GM21825 (cell line): ENCODE measurements at regions not wholly inside any gene's neighbourhood (a gene's known extent, or its start where the extent isn't known, plus 50 kb on each side); places are given as distances from the start of the nearest gene placed in this dataset.
A peak's percentile ranks its signal among the peaks of the same experiment; 100 is the strongest.

Experiments used
- ATAC-seq: cut with Tn5 transposase; IDR thresholded peaks from one replicate; pipeline ENCODE4 v1.9.1; 2021; ENCODE audit warnings: mild to moderate bottlenecking, moderate library complexity; ENCODE audit not compliant: unreplicated experiment

DNA sequence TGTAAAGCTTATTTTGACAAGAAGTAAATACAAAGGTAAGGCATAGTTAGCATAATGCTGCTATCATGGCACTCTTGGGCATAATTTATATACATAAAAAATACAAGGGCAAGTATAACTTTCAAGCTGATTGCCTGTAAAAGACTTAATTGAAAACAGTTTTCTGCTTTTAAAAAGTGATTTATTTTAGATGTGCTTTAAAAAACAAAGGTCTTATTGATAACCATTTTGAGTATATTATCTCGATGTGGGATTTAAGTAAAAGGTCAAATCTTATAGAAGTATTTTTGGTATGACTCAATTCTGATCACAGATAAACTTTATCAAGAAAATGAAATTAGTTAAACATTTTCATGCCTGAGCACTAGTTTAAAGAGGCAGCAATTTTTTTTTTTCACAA lies 175.8 kb downstream of the KCNRG start:
- ATAC-seq, result no peak

DNA sequence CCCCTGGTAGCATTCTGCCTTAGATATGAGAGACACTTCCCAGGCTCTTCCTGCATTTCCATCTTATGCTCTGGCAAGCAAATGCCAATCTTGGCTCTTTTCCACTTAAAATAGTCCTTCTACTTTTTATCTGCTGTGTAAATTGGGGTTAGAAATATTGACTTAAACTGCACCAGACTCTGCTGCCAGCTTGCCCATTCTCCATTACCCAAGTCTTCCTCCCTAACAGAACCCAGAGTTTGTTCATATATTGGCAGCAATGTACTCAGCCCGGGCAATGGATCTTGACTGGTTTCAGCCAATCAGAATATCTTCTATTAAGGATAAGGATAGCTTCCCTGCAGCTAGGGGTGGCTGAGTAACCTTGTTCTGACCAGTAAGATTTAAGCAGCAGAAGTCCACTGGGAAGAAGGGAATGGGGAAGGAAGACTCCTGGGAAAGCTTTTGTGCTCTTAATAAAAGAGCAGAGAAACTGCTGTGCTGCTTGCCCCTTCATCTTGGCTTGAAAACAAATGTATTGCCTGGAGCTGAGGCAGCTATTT lies 177.1 kb downstream of the KCNRG start:
- no peak for ATAC-seq

DNA sequence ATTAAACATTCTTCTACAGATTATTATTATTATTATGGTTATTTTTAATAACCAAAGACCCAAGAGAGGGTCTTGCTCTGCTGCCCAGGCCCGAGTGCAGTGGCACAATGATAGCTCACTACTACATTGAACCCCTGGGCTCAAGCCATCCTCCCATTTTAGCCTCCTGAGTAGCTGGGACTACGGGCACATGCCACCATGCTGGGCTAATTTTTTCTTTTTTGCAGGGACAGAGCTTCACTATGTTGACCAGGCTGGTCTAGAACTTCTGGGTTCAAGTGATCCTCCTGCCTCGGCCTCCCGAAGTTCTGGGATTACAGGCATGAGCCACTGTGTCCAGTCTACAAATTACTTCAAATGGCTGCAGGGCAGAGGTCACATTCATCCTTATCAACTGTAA lies 179.8 kb downstream of the KCNRG start:
- ATAC-seq, result no peak

DNA sequence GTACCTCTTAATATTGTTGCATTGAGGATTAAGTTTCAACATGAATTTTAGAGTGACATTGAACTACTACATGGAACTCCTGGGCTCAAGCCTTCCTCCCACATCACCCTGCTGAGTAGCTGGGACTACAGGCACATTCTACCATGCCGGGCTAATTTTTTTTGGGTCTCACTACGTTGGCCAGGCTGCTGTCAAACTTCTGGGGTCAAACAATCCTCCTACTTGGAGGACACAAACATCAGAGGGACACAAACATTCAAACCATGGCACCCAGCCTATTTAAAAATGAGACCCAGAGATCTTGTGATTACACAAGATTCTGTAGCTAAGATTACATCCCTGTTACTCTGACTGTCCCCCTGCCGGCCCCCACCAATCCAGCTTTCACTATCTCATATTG lies 180.9 kb downstream of the KCNRG start:
- ATAC-seq, result no peak

DNA sequence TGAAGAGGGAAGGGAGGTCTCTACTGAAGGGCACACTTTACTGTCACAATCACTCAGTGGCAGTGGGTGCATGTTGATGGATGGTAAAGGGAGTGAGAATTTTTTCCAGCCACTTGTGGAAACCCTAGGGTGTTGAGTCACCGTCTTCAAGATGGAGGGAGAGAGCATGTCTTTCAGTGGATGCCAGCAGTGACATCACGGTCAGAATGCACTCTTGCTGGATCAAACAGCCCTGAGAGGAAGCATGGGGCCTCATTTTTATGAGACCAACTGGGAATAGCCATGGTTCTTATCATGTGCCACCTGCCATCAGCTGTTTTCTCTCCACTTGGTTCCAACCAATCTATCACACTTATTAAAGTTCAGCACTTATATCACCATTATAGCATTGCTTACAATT lies 182.5 kb downstream of the KCNRG start:
- no peak for ATAC-seq

DNA sequence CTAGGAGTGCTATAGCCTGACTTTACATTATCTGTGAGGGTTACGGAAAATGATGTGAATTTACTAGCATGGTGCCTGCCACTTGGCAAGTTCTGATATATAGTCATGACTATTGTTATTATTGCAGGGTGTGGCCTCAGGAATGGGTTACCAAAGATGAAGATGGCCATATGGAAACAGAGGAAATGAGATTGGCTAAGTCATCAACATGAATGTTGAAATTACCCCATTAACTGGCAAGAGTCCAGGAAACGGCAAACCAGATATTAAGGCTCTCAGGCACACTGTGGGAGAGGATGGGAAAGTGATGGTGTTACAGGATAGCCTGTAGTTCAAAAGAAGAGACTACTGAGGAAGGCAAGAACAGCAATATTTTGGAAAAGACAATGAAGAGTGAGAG lies 183.3 kb downstream of the KCNRG start:
- ATAC-seq, result no peak

DNA sequence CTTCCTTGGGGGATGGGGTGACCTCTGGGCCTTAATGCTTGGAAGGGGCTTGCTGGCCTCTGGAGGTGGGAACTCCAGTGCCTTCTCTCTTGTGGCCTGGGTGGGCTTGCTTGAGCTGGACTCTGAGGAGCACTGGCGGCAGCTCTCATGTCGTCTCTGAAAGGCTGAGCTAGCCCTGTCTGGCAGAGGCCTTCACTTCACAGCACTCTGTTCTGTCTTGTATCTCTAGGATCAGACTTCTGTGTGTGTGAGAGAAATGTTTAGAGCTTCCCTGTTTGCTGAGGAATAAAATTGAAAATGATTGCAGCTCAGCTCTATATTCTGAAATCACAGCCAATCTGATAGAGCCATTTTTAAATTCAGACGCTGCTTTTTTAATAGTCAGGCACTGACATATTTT lies 185.3 kb downstream of the KCNRG start:
- ATAC-seq, result no peak

DNA sequence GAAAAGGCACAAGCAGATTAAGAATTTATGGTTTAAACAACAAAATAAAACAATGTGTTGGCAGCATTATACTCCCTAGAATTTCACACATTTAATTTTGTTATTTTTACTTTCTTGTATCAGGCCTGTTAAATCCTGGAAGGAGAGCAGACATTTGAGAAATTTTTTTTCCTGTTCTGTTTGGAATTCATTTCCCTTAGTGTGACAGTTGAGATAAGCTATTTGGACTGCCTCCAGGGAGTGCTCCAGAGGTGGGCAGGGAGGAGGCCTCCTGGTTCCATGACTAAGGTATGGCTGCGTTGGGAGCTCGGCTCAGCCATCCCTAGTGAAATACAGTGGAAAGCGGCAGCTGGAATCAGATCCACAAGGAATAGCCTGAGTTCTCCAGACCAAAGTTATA lies 185.7 kb downstream of the KCNRG start:
- no peak for ATAC-seq

DNA sequence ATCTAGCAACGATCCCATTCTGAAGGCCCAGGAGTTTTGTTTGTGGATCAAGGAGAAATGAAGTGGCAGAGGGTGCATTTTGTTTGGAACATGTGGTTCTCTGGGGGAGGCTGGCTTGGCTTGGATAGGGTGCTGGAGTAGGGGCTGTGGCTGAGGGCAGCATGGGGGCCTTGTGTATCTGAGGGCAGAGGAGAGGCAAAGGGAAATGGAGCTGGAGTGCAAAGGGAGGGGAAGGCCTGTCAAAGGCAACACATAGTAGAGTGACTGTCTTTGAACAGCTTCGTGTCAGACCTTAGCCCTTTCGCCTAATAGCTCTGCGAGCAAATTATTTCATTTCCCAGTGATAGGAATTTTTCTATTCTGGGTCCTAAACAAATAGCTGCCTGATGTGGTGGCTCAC lies 187.2 kb downstream of the KCNRG start:
- no peak for ATAC-seq

DNA sequence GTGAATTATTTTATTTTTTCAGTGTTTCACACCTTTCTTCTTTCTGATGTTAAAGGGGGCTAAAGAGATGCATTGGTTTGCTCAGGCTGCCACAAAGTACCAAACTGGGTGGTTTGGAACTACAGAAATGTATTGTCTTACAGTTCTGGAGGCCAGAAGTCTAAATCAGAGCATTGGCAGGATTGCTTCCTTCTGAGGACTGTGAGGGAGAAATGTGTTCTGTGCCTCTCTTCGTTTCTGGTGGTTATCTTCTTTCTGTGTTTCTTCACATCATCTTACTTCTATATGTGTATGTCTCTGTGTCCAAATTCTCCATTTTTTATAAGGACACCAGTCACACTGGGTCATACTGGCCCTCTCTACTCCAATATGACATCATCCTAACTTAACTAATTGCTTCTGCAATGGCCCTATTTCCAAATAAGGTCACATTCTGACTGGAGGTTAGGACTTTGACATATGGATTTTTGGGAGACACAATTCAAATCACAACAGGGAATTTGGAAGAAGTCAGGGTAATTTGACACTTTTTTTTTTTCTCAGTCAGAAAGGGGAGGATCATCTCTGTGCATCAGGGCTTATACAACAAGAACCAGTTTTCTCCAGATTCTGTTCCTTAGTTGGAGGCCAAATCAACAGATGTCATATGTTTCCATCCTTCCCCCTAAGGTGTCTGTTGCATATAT lies 188.2 kb downstream of the KCNRG start:
- no peak for ATAC-seq

DNA sequence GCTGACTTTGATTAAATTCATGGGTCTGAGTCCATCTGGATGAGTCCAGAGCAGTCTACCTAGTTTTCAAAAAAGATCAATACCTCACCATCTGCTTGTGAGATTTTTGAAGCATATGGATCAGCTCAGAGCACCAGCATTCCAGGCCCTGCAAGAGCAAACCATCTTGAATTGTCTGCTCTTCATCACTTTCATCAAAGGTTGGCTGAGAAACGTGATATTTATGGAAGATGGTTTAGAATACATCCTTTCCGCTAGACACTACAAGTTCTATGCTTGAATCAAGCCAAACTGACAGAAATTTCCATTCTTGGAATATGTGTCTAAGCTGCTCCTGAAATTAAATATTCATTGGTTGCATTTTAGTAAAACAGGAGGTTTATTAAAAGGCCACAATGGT lies 190.3 kb downstream of the KCNRG start:
- ATAC-seq, result no peak

DNA sequence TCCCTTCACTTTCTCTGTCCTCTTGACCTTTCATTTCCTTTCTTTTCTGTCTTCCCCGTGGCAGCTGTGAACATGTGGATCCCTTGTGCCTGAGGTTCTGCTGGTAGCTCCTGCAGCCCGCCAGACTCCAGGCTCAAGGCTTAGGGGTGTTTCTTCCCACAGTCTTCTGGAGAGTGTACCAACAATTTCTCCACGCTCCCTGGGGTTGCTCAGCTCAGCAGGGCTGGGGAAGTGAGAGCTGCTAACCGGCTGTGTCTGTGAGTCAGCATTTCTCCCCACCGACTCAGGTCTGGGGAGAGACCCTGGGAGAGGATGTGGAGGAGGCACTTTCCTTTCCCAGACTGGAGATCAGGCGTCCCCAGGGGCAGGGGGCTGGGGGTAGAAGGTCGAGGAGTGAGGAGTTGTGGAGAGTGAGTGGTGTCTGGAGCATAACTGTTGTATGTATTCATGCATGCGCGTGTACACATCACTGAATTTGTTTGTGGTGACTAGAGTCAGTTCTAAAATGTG lies 193.6 kb downstream of the KCNRG start:
- peak; percentile 60 for ATAC-seq

DNA sequence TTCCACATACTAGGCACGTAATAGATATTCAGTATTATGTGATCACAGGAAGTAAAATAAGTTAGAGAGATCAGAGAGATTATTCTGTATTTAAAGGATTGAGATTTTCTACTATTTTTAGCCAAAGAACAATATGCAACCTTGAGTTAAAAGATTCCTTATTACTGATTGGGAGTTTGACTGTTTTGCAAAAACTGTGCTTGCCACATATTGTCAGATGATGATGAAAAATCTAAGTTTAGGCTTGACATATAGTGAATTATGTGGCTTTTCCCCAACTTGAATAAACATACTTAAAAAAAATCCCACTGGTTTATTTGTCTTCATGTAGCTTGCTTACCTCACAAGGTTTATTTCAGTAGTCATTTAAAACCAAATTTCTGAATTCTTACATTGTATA lies 194.4 kb downstream of the KCNRG start:
- no peak for ATAC-seq

DNA sequence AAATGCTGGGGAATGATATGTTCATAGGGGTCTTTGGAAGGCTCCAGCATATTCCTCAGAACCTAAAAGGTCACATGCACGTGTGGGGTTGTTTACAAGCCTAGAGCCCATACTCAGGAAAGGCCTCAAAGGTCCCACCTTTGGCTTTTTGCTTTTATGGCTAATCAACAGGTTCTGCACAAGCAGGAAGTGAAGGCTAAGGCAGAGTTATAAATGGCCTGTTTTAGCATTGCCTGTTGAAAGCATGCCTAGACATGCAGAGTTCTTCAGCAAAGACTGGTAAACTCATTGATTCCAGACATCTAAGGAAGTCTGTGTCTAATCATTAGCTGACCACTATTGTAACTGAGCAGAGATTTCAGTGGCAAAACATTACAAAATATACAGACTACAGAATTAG lies 198.3 kb downstream of the KCNRG start:
- no peak for ATAC-seq

DNA sequence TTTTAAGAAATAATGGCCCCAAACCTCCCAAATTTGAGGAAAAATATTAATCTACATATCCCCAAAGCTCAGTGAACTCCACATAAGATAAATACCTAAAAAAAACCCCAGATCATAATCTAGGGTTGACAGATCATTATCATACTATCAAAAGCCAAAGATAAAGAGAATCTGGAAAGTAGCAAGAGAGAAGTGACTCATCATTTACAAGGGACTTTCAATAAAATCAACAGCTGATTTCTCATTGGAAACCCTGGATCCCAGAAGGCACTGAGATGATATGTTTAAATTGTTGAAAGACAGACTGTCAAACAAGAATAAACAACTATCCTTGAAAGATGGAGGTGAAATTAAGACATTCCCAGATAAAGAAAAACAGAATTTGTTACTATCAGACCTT lies 199.3 kb downstream of the KCNRG start:
- ATAC-seq, result no peak

DNA sequence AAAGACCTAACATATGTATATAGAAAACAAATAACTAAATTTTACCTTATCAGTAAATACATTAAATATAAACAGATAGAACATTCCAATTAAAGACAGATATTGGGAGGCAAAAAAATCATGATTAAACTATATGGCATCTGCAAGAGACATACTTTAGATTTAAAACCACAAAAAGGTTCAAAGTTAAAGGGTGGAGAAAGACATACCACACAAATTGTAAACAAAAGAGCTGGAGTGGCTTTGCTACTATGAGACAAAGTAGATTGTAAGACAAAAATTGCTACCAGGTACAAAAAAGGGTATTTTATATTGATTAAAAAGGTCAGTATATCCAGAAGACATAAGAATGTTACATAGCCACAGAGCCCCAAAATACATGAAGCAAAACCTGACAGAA lies 200.2 kb downstream of the KCNRG start:
- ATAC-seq, result no peak

DNA sequence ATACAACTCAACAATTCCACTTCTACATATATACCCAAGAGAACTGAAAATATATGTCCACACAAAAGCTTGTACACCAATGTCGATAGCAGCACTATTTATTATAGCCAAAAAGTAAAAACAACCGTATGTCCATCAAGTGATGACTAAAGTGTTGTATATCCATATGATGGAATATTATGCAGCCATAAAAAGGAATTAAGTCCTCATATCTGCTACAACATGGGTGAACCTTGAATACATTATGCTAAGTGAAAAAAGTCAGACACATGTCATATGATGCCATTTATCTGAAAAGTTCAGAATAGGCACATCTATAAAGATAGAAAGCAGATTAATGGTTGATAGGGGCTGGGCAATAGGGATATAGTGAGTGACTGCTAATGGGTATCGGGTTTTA lies 204.5 kb downstream of the KCNRG start:
- ATAC-seq, result no peak

DNA sequence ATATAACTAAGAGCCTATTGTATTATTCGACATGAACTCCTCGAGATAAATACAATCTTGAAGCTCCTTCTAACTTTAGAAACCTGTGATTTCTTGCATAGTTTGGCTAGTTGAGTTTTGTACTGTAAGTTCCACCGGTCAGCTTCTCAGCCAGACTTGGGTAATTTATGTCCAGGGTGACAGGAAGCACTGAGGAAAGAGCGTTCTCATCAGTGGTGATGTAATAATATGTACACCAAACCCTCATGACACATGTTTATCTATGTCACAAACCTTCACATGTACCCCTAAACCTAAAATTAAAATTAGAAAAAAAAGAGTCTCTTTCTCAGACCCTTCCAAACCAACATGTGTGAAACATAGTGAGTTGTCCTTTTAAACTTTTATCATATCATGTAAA lies 205.7 kb downstream of the KCNRG start:
- no peak for ATAC-seq

DNA sequence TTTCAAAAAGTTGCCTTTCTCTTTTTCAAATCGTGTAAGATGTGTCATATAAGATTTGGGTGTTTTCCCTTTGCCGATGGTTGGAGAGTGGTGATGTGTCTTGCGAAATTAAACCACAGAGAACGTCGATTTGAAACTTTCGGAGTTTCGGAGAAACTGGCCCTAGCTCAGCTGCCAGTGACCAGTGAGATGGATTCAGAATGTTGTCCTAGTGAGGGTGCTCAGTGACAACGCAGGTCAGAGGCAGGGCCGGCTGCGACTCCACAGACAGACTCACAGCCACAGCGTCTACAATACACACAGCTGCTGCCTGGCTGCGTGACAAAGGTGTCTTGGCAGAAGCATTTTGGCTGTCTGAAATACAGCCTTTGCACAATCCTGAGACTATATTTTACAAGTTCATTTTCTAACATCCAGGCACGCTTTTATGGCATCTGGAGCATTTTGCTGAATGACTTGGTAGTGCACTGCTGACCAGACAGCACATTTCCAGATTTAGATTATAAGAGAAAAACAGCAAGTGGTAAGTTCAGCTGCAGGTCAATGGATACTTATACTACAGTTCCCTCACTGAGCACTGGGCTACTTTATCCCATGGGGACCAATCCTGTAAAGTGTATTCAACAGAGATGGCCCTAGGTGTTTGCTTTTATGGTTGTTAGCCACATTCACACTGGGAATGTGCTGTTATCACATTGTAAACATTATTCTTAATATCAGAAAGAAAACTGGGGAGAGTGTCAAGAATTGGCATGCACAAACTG lies 207.5 kb downstream of the KCNRG start:
- ATAC-seq, result no peak

DNA sequence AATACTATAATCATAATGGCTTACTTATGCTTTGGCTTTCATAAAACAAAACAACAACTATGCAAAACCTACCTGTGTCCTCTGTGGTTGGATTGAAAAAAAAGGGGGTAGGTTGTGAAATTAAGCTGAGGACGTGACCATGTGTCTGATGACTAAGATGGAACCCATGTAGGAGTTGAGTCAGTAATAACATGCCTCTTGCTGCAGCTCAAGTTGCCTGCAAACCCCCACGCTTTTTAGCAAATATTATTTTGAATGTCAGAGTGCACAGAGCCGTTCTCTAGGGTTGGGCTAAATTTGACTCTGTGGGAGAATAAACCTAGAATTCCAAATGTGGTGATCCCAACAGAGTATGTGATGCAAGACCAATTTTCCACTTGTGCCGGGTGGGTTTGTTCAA lies 209.3 kb downstream of the KCNRG start:
- ATAC-seq, result peak; percentile 57

DNA sequence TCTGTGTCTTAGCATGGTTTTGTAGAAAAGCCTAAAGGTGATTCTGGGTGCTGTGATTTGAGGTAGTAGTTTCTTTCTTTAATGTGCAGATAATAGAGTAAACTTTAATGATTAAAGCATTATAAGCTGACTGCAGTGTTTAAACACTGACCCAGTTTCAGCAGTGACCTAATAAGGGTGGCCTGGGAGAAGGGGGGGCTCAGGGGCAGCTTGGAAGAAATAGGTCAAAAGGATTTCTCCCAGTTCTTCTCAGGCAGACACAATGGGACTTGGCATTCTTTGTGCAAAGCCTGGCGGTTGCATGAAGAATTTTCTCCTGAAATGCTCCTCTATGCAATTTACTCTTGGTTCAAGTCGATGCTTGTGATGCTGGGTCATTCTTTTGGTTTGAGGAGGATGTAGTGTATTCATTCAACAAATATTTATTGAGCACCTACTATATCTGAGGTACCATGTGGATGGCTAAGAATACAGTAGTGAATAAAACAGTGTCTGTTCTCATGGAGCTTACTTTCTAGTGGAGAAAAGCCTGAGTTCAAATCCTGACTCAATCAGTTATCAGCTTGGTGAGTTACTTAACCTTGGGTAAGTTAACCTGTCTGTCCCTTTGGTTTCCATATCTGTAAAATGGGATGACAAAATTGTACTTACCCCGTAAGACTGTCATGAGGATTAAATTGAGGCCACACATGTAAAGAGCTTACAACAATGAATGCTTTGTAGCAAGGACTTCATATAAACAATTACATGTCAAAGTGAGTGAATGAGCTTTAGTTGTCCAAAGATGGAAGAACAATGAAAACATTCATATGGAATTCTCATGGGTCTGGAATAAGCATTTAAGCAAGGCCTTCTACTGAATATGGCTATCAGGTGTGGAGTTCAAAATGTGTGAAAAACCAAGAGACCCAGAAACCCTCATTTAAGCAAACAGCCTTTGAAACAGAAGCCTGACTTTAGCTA lies 210.2 kb downstream of the KCNRG start:
- no peak for ATAC-seq
